SU-DHL-6 (cell line): ENCODE measurements at regions not wholly inside any gene's neighbourhood (a gene's known extent, or its start where the extent isn't known, plus 50 kb on each side); places are given as distances from the start of the nearest gene placed in this dataset.

Source experiments
- EZH2phosphoT487 ChIP-seq: fragments of 200-600 bp; sonication (generic), shearing (Covaris generic); conservative IDR thresholded peaks from 2 replicates; pipeline ENCODE4 v1.6.1; 2018; ENCODE audit warnings: mild to moderate bottlenecking, antibody characterized with exemption, low read length, moderate library complexity, mixed read lengths
- TF ChIP-seq, protein P1 (sequence below): fragments of 200-600 bp; sonication (generic); IDR thresholded peaks from one replicate; pipeline ENCODE4 v1.5.1; 2017; ENCODE audit warnings: antibody characterized with exemption, mild to moderate bottlenecking, low read length, moderate library complexity; ENCODE audit not compliant: insufficient read depth, poor library complexity, severe bottlenecking

DNA sequence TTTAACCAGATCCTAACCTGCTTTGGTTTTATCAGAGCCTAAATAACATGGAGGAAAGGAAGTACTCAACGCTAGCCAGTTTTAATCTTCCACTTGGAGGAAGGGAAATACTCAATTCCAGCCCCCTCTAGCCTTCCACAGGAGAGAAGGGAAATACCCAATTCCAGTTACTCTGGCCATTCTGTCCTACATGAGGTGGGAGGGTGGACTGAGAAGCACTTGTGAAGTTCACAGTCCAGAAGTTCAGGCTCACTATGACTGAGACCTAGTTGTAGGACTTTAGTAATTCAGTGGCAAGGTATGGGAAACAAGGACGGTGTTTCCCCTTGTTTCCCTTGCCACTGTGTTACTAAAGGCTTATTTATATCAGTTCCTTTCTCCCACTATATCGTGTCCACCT, 672.0 kb downstream of the RFPL4B start:
- TF ChIP-seq, protein P1, sequence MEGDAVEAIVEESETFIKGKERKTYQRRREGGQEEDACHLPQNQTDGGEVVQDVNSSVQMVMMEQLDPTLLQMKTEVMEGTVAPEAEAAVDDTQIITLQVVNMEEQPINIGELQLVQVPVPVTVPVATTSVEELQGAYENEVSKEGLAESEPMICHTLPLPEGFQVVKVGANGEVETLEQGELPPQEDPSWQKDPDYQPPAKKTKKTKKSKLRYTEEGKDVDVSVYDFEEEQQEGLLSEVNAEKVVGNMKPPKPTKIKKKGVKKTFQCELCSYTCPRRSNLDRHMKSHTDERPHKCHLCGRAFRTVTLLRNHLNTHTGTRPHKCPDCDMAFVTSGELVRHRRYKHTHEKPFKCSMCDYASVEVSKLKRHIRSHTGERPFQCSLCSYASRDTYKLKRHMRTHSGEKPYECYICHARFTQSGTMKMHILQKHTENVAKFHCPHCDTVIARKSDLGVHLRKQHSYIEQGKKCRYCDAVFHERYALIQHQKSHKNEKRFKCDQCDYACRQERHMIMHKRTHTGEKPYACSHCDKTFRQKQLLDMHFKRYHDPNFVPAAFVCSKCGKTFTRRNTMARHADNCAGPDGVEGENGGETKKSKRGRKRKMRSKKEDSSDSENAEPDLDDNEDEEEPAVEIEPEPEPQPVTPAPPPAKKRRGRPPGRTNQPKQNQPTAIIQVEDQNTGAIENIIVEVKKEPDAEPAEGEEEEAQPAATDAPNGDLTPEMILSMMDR: no peak
- no peak for TF ChIP-seq EZH2phosphoT487
